Right forelimb (tissue), 1 donor: ENCODE measurements at regions not wholly inside any gene's neighbourhood (a gene's known extent, or its start where the extent isn't known, plus 50 kb on each side); places are given as distances from the start of the nearest gene placed in this dataset.
"Not testable (repeated sequence)": the region's sequence is repeated elsewhere in the genome, so short reads cannot be mapped to it uniquely, and the experiment has no call there.

Source experiments
- DNase-seq: peaks from one replicate; pipeline ENCODE4 v3.0.0-alpha.2; 2018

DNA sequence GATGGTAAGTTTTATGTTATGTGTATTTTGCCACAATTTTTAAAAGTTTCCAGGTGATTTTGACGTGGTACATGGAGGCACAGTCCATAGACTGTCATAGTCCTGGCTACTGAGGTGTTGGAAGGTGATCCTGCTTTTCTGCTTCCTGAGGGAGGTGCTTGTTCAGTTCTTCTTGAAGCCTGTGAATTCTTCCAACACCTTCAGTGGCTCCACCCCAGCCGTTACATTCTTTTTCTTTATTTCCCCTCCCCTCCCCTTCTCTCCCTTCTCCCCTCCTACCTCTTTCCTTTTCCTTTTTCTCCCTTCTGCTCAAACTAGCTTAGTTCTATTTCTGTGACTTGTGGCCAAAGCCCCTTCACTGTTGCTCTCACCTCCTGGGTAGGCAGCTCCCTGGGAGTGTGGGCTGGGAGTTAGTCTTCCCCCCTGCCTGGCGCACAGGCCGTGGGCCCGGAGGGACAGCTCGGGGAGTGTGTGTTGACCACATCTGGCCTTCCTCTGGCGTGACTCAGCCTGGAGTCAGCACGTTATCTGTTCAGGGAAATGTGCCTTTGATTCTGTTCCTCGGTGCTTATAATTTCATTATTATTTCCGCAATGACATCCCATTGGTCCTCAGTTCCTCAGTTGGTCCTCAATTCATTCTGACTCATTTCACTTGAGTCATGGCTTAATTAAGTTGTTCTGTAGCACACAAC is 566.2 kb downstream of the TBC1D22A start:
- no peak for DNase-seq

DNA sequence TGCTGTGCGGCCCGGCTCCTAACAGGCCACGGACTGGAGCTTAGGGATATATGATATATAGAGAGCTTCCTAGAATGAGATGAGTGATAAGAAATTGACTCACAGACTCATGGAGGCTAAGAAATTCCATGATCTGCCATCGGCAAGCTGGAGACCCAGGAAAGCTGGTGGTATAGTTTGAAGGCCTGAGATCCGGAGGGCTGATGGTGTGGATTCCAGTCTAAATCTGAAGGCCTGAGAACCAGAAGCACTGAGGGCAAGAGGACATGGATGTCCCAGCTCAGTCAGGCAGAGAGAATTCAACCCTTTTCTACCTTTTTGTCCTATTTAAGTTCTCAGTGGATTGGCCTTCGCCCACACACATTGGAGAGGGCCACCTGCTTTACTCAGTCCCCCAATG is 564.8 kb downstream of the TBC1D22A start:
- no peak for DNase-seq

DNA sequence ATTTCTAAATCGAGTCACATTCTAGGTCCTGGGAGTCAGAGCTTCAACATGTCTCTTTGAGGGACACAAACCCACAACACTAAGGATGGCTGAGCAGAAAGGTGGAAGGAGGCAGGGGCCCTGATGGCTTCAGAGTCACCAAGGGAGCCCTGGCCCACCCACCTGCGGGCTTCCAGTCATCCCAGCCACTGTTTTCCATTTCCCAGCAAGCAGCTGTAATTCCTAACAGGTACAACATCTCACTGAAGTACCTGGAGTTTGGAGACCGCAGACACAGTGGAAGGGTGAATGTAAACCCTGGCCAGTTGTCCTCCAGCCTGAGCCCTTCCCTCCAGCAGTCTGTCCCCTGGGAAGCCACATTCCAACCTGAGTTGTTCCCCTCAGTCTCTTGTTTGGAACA is 562.8 kb downstream of the TBC1D22A start:
- no peak for DNase-seq

DNA sequence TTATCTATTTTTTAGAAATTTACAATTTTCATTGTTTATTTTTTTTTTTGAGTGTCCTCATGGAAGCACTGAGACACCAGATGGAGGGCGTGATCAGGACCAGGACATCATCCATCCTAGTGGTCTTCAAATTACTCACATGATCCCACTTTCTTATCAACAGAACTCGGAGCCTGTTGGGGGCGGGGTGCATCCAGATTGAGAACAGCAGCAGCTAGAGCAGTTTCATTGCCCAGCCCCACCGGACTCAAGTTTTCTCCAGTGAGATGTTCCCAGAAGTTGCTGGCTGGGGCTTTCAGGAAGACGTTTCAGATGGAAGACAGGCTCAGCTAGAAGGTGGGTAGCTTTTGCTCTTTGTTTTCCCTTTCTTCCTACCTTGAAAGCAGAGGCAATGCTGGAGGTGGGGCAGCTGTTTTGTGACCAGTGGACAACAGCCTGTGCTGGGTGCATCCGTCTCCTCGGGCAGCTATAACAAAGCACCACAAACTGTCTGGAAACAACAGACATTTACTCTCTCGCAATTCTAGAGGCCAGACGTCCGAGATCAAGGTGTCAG is 562.1 kb downstream of the TBC1D22A start:
- DNase-seq = no peak

DNA sequence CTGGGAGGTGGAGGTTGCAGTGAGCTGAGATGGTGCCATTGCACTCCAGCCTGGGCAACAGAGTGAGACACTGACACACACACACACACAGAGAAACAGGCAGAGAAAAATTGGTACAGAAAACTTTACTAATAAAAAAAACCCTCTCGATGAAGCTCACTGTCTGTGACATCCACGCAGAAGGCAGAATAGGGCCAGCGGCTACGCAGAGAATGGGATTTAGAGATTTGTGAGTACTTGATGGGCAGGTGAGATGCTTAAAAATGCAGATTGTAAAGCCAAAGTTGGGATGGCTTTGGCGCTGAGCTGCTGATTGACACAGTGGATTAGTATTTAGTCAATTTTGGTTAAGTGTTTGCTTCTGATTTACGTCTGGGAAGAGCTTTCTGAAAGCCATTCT is 561.1 kb downstream of the TBC1D22A start:
- DNase-seq = no peak

DNA sequence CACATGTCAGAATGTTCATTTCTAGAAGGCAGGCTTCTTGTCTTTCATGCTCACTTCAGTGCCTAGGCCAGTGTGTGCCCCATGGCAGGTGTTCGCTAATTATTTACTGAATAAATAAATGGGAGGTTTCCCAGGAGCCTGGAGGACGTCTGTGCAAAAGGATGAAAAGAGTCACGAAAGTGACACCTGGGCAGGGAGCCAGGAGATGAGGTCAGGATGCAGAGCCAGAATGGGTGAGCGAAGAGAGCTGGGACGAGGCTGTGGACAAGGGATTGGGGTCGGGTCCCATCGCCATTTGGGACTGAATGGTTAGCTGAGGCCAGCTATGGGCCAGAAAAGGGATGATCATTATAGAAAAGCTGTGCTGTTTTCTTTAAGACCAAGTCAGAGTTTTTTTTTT is 560.4 kb downstream of the TBC1D22A start:
- no peak for DNase-seq

DNA sequence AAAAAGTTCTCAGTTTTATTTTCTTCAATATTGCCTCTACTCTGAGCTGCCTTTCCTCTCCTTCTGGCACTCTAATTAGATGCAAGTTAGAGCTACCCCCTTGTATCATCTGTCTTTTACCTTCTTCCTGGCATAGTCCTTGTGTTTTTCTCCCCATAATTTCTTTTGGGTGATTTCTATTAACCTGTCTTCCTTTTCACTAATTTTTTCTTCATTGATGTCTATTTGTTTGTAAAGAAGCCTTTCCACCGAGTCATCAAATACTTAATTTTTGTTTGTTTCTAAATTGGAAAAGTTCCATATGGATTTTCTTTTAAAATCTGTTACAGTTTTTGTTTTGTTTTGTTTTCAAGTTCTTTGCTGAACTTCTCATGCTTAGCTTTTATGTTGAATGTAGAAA is 558.1 kb downstream of the TBC1D22A start:
- DNase-seq = no peak

DNA sequence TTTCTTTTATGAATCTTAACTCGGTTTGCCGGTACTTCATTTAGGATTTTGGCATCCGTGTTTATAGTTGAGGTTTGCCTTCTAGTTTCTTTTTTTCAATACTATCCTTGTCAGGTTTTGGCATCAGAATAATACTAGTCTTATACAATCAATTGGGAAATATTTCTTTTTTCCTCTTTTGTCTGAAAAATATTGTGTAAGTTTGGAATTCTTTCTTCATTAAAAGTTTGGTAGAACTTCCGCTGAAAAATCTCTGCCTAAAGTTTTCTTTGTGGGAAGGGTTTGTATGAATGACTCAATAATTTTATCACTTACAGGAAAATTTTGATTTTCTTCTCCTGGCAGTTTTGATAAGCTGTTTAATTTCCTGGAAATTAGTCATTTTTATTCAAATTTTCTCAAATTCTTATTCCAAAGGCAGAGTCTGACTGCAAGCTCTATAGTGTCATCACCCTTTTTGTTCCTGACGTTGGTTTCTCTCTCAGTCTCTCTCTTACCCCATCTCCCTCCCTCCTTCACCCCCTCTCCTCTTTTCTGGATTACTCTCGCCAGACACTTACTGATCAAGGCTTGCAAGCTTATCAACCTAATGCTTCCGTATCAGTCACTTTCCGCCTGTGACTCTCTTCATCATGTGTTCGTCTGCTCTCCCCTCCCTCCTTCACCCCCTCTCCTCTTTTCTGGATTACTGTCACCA is 555.7 kb downstream of the TBC1D22A start:
- no peak for DNase-seq

DNA sequence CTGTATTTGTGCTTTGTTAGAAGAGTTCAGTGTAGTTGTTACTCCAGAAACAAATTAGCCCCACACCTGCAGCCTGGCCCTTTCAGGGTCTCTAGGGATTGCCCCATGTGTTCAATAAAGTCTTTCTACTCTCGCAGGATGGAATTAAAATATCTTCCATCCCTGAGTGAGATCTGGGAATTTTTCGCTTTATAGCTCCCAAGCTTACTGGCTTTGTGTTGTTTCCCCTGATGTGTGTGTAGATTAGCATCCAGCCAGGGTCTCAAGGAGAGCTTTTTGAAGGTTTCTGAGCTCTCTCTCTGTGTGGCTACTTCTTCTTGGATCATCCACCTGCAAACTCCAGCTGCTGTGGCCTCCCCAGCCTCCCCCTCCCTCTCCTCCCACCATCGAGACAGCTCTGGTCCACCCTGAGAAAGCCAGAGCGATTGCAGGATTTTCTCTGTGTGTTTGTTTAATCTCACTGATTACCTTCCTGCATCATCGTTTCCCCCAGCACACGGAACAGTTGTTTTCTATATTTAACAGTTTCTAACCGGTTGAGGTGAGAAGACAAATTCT is 553.5 kb downstream of the TBC1D22A start:
- no peak for DNase-seq

DNA sequence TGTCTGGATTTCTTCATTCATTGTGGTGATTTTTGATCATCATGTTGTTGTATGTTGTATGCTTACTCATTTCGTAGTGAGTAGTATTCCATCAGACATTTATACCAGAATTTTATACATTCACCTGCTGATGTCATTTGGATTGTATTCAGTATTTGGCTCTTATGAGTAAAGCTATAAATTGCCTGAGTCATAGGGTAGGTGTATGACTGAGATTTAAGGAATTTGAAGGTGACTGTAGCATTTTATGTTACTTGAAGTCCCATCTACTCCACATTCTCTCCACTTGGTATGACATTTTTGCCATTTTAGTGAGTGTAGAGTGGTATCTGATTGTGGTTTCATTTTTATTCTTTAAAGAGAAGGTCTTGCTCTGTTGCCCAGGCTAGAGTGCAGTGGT is 548.2 kb downstream of the TBC1D22A start:
- no peak for DNase-seq

DNA sequence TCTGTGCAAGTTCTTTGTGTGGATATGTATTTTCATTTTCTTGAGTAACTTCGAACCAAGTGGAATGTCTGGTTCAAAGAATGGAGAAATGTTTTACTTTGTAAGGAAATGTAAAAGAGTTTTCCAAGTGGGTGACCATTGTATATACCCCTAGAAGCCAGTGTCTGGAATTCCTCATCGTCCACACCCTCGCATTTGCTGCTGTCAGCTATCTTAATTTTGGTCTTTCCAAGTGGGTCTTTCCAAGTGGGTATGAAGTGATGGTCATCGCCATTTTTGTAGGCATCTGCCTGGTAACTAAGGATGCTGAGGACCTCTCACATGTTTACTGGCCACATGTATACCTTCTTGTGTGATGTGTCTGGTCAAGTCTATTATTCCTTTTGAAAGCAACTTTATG is 547.5 kb downstream of the TBC1D22A start:
- DNase-seq = no peak

DNA sequence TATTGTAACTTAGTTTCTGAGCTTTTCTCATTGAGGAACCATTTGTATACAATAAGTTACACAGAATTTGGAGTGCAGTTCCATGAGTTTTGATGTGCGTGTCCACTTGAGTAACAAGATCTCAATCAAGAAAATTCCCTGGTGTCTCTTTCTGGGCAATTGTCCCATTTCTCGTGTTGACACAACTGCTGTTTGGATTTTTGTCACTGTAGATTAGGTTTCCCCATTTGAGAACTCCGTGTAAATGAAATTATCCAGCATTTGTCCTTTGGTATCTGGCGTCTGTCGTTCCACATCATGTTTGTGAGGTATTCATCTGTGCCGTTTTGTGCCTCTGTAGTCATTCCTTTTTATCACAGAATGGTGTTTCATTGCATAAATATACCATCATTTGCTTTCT is 547.0 kb downstream of the TBC1D22A start:
- no peak for DNase-seq

DNA sequence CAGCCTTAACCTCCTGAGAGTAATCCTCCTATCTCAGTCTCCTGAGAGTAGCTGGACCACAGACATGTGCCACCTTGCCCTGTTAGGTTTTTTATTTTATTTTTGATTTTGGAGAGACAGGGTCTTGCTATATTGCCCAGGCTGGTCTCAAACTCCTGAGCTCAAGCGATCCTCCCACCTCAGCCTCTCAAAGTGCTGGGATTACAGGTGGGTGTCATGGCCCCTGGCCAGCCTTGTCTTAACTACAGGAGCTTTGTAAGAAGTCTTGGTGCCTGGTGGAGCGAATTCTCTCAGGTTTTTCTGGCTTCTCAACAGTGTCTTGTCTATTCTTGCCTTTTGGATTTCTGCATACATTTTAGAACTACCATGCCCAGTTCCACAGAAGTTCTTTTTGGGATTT is 546.4 kb downstream of the TBC1D22A start:
- no peak for DNase-seq

DNA sequence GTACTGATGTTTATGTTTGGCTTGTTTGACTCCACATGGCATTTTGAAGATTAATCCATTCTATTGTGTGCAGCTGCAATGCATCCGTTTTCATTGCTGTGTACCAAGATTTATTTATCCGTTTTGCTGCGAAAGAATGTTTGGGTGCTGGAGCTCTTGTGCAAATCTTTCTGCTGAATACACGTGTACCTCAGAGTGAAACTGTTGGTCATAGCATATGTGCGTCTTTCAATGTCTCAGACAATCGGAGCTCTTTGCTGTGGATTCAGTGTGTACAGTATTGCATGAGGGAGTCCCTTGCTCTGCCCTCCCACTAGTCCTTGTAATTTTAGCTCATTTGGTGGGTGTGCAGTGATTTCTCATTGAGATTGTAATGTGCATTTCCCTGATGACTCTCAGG is 545.4 kb downstream of the TBC1D22A start:
- no peak for DNase-seq

DNA sequence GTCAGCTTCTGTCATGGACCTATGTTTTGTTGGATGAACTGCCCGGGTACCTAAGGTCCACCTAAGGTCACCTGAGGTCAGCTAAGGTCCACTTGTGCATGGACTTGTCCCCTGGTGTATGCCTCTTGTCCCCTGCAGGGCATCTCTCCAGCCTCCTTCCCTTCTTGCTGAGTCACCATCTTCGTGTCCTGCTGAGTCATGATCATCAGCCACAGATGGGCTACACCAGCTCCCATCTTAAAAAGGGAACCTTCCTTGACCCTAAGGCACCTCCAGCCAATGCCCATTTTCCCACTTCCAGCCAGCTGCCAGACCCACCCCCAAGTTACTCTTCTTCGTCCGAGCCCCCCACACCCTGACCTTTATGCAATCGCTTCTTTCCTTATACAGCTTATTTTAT is 544.9 kb downstream of the TBC1D22A start:
- no peak for DNase-seq

DNA sequence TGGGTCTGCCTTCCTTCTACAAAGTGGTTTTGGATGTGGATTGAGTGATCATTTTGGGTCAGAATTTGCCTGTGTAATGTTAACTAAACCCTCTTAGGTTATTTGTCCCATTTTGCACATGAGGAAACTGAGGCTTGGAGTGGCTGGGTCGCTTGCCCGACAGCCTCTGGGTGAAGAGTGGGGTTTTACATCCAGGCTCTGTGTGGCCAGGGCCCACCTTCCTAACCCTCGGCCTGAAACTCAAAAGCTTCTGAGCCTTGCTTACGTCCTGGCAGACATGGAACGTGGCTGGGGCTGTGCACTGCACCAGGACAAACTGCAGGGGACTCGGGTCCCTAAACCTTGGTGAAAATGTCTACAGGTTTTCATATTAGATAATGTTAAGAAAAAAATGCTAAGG is 542.4 kb downstream of the TBC1D22A start:
- no peak for DNase-seq

DNA sequence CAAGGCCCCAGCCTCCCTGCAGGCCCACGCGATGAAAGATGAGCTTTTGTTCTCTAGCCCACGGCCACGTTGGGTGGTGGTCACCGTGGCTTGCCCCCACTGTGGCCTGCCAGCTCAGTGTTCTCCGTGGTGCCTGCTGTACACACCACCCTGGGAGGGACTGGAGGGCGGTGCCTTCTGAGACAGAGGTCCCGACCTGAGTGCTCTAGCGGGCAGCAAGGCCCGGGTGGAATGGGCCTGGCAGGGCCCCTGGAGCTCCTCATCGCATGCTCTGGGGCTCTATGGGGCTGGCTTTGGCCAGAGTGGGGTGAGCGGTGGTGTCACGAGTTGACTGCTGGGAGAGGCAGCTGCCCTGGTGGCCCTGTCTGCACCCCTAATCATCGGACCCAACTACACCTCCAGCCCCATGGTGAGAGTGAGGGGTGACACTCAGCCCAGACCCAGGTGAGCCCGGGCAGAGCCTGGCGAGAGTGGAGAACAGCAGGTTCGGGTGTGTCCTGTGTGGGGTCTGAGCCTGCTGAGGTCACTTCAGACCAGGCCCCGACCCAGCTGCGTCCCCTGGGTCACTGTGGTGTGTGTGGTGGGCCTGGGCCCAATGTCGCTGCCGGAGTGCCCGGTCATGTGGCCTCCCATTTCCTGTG is 541.9 kb downstream of the TBC1D22A start:
- no peak for DNase-seq

DNA sequence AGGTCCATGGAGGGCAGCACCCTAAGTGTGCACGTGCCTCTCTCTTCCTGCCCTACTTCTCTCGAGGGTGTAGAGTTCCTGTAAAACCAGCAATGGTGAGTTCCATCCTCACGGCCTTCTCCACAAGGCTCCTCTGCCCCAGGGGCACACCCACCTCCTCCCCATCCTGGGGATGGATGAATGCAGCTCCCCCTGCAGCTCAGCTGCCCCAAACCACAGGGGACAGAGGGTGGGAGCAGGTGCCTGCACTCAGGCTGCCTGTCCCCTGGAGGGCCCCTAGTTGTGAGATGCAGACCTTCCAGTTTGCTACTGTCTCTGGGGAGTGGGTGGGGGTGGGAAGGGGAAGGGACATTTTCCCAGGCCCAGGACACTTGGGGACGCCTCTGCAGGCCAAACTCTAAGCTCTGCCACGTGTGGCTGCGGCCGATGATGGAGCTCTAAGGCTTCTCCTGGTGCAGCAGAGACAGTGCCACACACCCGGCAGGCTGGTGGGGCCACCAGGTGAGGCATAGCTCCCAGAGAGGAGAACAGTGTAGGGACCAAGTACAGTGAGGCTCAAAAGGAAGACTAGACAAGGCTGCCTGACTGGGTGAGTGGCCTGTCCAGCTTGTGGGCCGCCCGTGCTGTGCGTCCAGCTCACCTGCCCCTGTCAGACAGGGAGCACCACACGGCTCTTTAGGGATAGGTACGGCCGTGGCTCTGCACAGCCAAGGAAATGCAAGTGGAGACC is 540.9 kb downstream of the TBC1D22A start:
- DNase-seq = no peak

DNA sequence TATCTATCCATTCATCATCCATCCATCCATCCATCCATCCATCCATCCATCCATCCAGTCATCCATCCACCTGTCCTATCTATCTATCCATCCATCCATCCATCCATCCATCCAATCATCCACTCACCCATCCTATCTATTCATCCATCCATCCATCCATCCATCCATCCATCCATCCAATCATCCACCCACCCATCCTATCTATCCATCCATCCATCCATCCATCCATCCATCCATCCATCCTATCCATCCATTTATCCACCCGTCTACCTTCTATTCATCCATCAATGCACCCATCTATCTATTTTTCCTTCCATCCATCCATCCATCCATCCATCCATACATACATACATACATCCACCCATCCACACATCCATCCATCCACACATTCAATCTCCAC is 540.1 kb downstream of the TBC1D22A start:
- not testable (repeated sequence) for DNase-seq

DNA sequence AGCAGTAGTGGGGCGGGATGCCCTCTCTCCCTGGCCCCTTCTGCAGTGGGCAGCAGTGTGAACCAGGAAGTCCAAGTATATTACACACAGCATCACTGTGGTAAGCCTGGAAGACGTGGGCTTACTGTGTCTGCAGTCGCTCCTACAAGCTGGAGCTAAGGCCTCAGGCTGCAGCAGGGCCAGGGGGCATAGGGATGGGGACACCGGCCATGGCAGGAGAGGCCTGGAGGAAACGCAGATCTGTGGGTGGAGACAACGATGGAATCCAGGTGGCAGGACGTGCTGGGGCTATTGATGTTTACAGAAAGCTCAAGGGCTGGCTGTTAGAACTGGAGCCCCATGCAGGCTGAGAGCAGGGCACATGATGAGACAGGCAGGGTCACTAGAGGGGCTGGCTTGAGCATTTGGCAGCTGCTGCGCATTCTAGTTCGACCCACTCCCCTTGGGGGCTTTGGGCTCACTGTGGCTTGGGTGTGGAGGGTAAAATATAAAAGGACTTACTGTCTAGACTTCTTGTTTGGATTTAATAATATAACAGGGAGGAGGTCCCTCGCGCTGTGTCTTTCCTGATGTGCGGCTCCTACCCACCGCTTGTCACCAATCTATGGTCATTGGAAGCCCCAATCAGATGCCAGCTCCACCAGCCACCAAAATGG is 539.5 kb downstream of the TBC1D22A start:
- DNase-seq = no peak

DNA sequence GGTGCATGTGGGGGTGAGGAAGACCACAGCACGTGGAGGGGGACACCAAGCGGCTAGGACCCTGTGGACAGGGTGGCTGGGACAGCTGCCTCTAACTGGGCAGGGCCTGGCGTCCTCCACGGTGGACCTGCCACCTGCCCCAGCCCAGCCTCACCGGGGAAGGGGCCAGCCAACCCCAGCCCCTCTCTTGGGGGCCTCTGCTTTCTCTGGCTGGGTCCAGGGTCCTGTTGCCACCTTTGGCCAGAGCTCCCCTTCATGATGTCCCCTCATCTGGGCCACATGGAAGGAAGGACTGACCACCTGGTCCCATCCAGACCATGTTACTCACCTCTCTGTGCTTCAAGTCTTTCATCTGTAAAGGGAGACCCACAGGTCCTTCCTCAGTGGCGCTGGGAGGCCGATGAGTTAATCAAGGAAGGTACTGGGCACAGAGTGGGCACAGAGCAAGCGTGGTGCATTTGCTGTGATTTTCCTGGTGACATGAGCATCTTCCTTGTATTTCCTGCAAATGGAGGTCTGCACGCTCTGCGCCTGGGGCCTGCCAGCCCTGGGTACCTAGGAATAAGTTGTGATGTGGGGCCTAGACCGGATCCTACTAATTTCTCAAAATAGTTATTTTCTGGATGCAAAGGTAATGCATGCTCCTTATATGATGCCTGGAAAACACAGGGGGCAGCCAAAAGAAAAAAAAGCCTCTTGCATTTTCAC is 538.4 kb downstream of the TBC1D22A start:
- DNase-seq = no peak
